Naive thymus-derived CD4-positive, alpha-beta T cell (primary cell): ENCODE measurements at regions not wholly inside any gene's neighbourhood (a gene's known extent, or its start where the extent isn't known, plus 50 kb on each side); places are given as distances from the start of the nearest gene placed in this dataset.

Experiments
- ATAC-seq: fragments of 150-1000 bp; cut with Tn5 transposase; 2 replicates; pipeline ENCODE4 v1.10.0; 2021; ENCODE audit warnings: mild to moderate bottlenecking, moderate library complexity
- CTCF ChIA-PET: fragments of 350-600 bp; sonication (Branson Sonifier 250); formaldehyde crosslinking; loops from one replicate; lab custom pipeline; 2021; ENCODE audit warnings: antibody characterized with exemption; lab: Charles Lee
- POLR2A ChIA-PET: fragments of 350-600 bp; sonication (Branson Sonifier 250); formaldehyde crosslinking; loops from one replicate; lab custom pipeline; 2021; ENCODE audit warnings: antibody characterized with exemption, inconsistent platforms; lab: Charles Lee
- DNase-seq, 9 donors: peaks; one replicate each; pipeline versions ENCODE4 v3.0.0 to v3.0.0-alpha.2; 2020 to 2022; ENCODE audit warnings: mixed read lengths in 1 of 9
- H3K27ac ChIP-seq: one replicate; pipeline ENCODE4 v1.7.0; 2013; ENCODE audit warnings: mild to moderate bottlenecking, low read depth, low read length, moderate library complexity
- H3K27me3 ChIP-seq, 2 donors: one replicate each; pipeline ENCODE4 v1.7.0; 2013; ENCODE audit warnings: low read length in 2 of 2, mild to moderate bottlenecking in 2 of 2, moderate library complexity in 2 of 2; ENCODE audit not compliant: control insufficient read depth in 2 of 2, insufficient read depth in 2 of 2
- H3K36me3 ChIP-seq, 3 experiments: 1 replicate in 2 of 3; 2 replicates in 1 of 3; pipeline ENCODE4 v1.7.0; 2013; ENCODE audit warnings: low read length in 3 of 3, mild to moderate bottlenecking in 3 of 3, moderate library complexity in 1 of 3; ENCODE audit not compliant: insufficient read depth in 3 of 3, control insufficient read depth in 2 of 3
- H3K4me1 ChIP-seq, 2 donors: one replicate each; pipeline ENCODE4 v1.7.0; 2013; ENCODE audit warnings: low read length in 2 of 2, mild to moderate bottlenecking in 2 of 2, moderate library complexity in 1 of 2; ENCODE audit not compliant: control insufficient read depth in 2 of 2, insufficient read depth in 2 of 2
- H3K4me3 ChIP-seq: 2 replicates; pipeline ENCODE4 v1.7.0; 2013; ENCODE audit warnings: mild to moderate bottlenecking, low read length
- H3K9me3 ChIP-seq, 3 experiments: 1 replicate in 2 of 3; 2 replicates in 1 of 3; pipeline ENCODE4 v1.7.0; 2013; ENCODE audit warnings: low read length in 3 of 3; ENCODE audit not compliant: control insufficient read depth in 2 of 3
- H3K27ac Mint-ChIP-seq, 9 donors: one replicate each; pipeline ENCODE4 v1.8.0; 2020 to 2022; ENCODE audit warnings: mixed read lengths in 9 of 9, mild to moderate bottlenecking in 8 of 9, moderate library complexity in 5 of 9, inconsistent platforms in 2 of 9
- H3K27me3 Mint-ChIP-seq, 5 donors: one replicate each; pipeline ENCODE4 v1.8.0; 2021 to 2022; ENCODE audit warnings: mixed read lengths in 5 of 5, mild to moderate bottlenecking in 1 of 5
- H3K36me3 Mint-ChIP-seq, 5 donors: one replicate each; pipeline ENCODE4 v1.8.0; 2020 to 2022; ENCODE audit warnings: mixed read lengths in 5 of 5, mild to moderate bottlenecking in 3 of 5, inconsistent platforms in 1 of 5
- H3K4me1 Mint-ChIP-seq, 7 donors: one replicate each; pipeline ENCODE4 v1.8.0; 2020 to 2022; ENCODE audit warnings: mixed read lengths in 7 of 7, mild to moderate bottlenecking in 3 of 7, inconsistent platforms in 1 of 7
- H3K4me3 Mint-ChIP-seq, 10 donors: one replicate each; pipeline ENCODE4 v1.8.0; 2020 to 2022; ENCODE audit warnings: mild to moderate bottlenecking in 10 of 10, mixed read lengths in 10 of 10, moderate library complexity in 6 of 10, inconsistent platforms in 2 of 10
- H3K9me3 Mint-ChIP-seq, 11 donors: one replicate each; pipeline ENCODE4 v1.8.0; 2020 to 2022; ENCODE audit warnings: mixed read lengths in 11 of 11, mild to moderate bottlenecking in 4 of 11, inconsistent platforms in 1 of 11, moderate library complexity in 1 of 11
- intact Hi-C, 2 donors: fragments of 100-400 bp; cut with micrococcal nuclease; formaldehyde crosslinking; loops; one replicate each; pipeline ENCODE4 v1.15.1; 2023

DNA sequence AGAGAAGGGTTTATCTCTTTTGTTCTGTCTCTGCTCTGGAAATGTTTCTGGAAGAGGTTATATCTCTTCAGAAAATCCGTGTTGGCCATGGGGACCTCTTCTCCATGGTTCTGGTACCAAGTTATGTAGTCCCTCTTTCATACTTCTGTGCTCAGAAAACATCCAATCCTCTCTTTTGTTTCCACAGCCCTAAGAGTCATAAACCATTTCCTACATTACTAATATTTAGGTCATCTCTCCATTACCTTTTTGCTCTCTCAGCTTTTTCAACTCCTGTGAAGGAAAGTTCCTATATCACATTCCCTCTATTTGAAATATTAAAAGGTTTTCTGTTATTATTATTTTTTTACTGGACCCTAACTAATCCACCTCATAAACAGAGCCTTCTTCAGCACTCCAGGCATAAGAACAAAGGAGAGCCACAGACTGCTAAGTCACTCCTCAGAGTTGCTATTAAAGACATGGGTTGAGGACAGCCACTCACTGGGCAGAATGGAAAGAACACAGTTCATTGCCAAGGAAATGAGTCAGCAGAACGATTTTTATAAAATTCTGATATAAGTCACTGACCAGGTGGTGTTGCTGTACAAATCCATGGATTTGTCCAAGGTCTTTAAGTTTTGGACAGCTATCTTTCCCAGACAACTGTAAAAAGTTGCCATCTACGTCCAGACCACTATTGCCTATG lies 122.4 kb upstream of the NPY2R start:
- ChIA-PET POLR2A (no interaction called here), CTCF (no interaction called here)
- no peak for ATAC-seq
- no peaks in the 10 kb centered on the region for H3K36me3 ChIP-seq
- no peaks in the 10 kb centered on the region for H3K27me3 ChIP-seq
- Mint-ChIP-seq H3K36me3 (no peaks in the 10 kb centered on the region), H3K4me1 (no peaks in the 10 kb centered on the region), H3K9me3 (peaks cover 0 to 3% (median 0%) of the 10 kb centered on the region in 11 donors), H3K27me3 (peaks cover 0 to 5% (median 0%) of the 10 kb centered on the region in 5 donors), H3K27ac (no peak overlapping the region), H3K4me3 (no peak overlapping the region)
- intact Hi-C loops: no loop called here
- no peaks in the 10 kb centered on the region for H3K4me1 ChIP-seq
- DNase-seq: no peak
- H3K27ac ChIP-seq: no peak overlapping the region
- H3K9me3 ChIP-seq: no peaks in the 10 kb centered on the region
- no peak overlapping the region for H3K4me3 ChIP-seq

- POLR2A ChIA-PET: no interaction called here
- H3K4me3 ChIP-seq: no peak overlapping the region
- H3K36me3 ChIP-seq: no peaks in the 10 kb centered on the region
- no peaks in the 10 kb centered on the region for H3K4me1 Mint-ChIP-seq
- no peaks in the 10 kb centered on the region for H3K36me3 Mint-ChIP-seq
- H3K27me3 ChIP-seq: no peaks in the 10 kb centered on the region
- peaks cover 0 to 14% (median 3%) of the 10 kb centered on the region in 5 donors for H3K27me3 Mint-ChIP-seq
- DNase-seq (no peak), ATAC-seq (no peak)
- CTCF ChIA-PET: no interaction called here
- intact Hi-C loops: no loop called here
- H3K4me1 ChIP-seq: no peaks in the 10 kb centered on the region
- H3K27ac ChIP-seq: no peak overlapping the region
- peaks cover 0 to 3% (median 0%) of the 10 kb centered on the region in 11 donors for H3K9me3 Mint-ChIP-seq
- no peak overlapping the region for H3K4me3 Mint-ChIP-seq
- no peak overlapping the region for H3K27ac Mint-ChIP-seq
- no peaks in the 10 kb centered on the region for H3K9me3 ChIP-seq
Measured at GRCh38 chr4:155094201-155094820, 114.1 kb upstream of the NPY2R start.

- CTCF ChIA-PET: no interaction called here
- ATAC-seq: no peak
Measured at GRCh38 chr4:155099231-155099630, 109.2 kb upstream of the NPY2R start.

DNA sequence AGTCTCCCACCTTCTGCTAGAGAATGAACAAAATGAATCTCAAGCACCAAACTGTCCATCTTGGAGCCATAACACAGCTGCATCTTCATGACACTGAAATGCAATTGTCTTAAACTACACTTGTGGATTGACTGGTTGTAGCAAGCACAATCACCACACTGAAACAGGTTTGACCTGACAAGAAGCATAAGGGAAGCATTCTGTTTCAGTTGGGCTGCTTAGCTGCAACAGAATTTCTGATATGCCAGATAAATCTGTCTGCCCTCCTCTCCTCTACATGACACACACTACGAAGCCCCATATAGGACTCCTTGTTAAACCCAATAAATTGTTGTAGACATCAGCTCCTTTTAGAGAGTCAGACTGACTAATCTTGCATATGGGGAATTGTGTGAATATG lies 101.8 kb upstream of the NPY2R start:
- H3K27me3 Mint-ChIP-seq: peaks cover 0 to 34% (median 7%) of the 10 kb centered on the region in 5 donors
- no peak overlapping the region for H3K4me3 Mint-ChIP-seq
- H3K4me1 Mint-ChIP-seq: no peaks in the 10 kb centered on the region
- Histone ChIP-seq H3K4me1 (no peaks in the 10 kb centered on the region), H3K4me3 (no peak overlapping the region), H3K36me3 (no peaks in the 10 kb centered on the region), H3K27me3 (no peaks in the 10 kb centered on the region), H3K9me3 (no peaks in the 10 kb centered on the region), H3K27ac (no peak overlapping the region)
- ATAC-seq: no peak
- no peak overlapping the region for H3K27ac Mint-ChIP-seq
- peaks cover 0 to 17% (median 0%) of the 10 kb centered on the region in 11 donors for H3K9me3 Mint-ChIP-seq
- DNase-seq: no peak
- H3K36me3 Mint-ChIP-seq: no peaks in the 10 kb centered on the region
- POLR2A ChIA-PET: no interaction called here
- CTCF ChIA-PET: no interaction called here
- intact Hi-C loops: no loop called here

More at GRCh38 chr4:155099231-155099630, 109.2 kb upstream of the NPY2R start:
- intact Hi-C loops: no loop called here
- no peaks in the 10 kb centered on the region for H3K36me3 ChIP-seq
- Mint-ChIP-seq H3K9me3 (no peaks in the 10 kb centered on the region), H3K27ac (no peak overlapping the region), H3K36me3 (no peaks in the 10 kb centered on the region), H3K4me1 (no peaks in the 10 kb centered on the region), H3K4me3 (no peak overlapping the region), H3K27me3 (peaks cover 0 to 9% (median 3%) of the 10 kb centered on the region in 5 donors)
- no peak overlapping the region for H3K27ac ChIP-seq
- H3K4me3 ChIP-seq: no peak overlapping the region
- no peaks in the 10 kb centered on the region for H3K4me1 ChIP-seq
- no peak for DNase-seq
- no peaks in the 10 kb centered on the region for H3K9me3 ChIP-seq
- no peaks in the 10 kb centered on the region for H3K27me3 ChIP-seq
- POLR2A ChIA-PET: no interaction called here

GRCh38 chr4:155107059-155107458 lies 101.4 kb upstream of the NPY2R start:
- H3K4me3 Mint-ChIP-seq: no peak overlapping the region
- H3K36me3 Mint-ChIP-seq: no peaks in the 10 kb centered on the region
- Histone ChIP-seq H3K9me3 (no peaks in the 10 kb centered on the region), H3K4me3 (no peak overlapping the region), H3K4me1 (no peaks in the 10 kb centered on the region), H3K27ac (no peak overlapping the region), H3K36me3 (no peaks in the 10 kb centered on the region), H3K27me3 (no peaks in the 10 kb centered on the region)
- POLR2A ChIA-PET: no interaction called here
- intact Hi-C loops: no loop called here
- ATAC-seq: no peak
- CTCF ChIA-PET: no interaction called here
- peaks cover 0 to 34% (median 7%) of the 10 kb centered on the region in 5 donors for H3K27me3 Mint-ChIP-seq
- DNase-seq: no peak
- no peaks in the 10 kb centered on the region for H3K4me1 Mint-ChIP-seq
- peaks cover 0 to 17% (median 0%) of the 10 kb centered on the region in 11 donors for H3K9me3 Mint-ChIP-seq
- no peak overlapping the region for H3K27ac Mint-ChIP-seq

GRCh38 chr4:155114790-155115189 lies 93.6 kb upstream of the NPY2R start:
- Mint-ChIP-seq H3K27ac (no peak overlapping the region), H3K27me3 (peaks cover 0 to 25% (median 0%) of the 10 kb centered on the region in 5 donors), H3K36me3 (no peaks in the 10 kb centered on the region), H3K4me3 (no peak overlapping the region), H3K9me3 (peaks cover 0 to 12% (median 0%) of the 10 kb centered on the region in 11 donors), H3K4me1 (no peaks in the 10 kb centered on the region)
- ChIA-PET POLR2A (no interaction called here), CTCF (no interaction called here)
- DNase-seq: no peak
- Histone ChIP-seq H3K27me3 (no peaks in the 10 kb centered on the region), H3K4me1 (no peaks in the 10 kb centered on the region), H3K9me3 (no peaks in the 10 kb centered on the region), H3K4me3 (no peak overlapping the region), H3K27ac (no peak overlapping the region), H3K36me3 (no peaks in the 10 kb centered on the region)
- no peak for ATAC-seq
- intact Hi-C loops: no loop called here

- Histone ChIP-seq H3K36me3 (no peaks in the 10 kb centered on the region), H3K4me1 (no peaks in the 10 kb centered on the region), H3K27me3 (no peaks in the 10 kb centered on the region), H3K9me3 (no peaks in the 10 kb centered on the region), H3K4me3 (no peak overlapping the region), H3K27ac (no peak overlapping the region)
- ChIA-PET CTCF (no interaction called here), POLR2A (no interaction called here)
- H3K4me1 Mint-ChIP-seq: peaks cover 0 to 2% (median 0%) of the 10 kb centered on the region in 7 donors
- DNase-seq (no peak), ATAC-seq (no peak)
- no peaks in the 10 kb centered on the region for H3K36me3 Mint-ChIP-seq
- no peak overlapping the region for H3K4me3 Mint-ChIP-seq
- H3K27me3 Mint-ChIP-seq: no peaks in the 10 kb centered on the region
- intact Hi-C loops: no loop called here
- H3K9me3 Mint-ChIP-seq: peaks cover 0 to 6% (median 0%) of the 10 kb centered on the region in 11 donors
- H3K27ac Mint-ChIP-seq: no peak overlapping the region
Measured at GRCh38 chr4:155119006-155119405, 89.4 kb upstream of the NPY2R start.
